NCI-H2081 treated with DMSO at 0.1 percent for 48 hours (cell line): ENCODE measurements at regions not wholly inside any gene's neighbourhood (a gene's known extent, or its start where the extent isn't known, plus 50 kb on each side); places are given as distances from the start of the nearest gene placed in this dataset.

Source experiments
- DNase-seq: peaks from one replicate; lab custom pipeline; 2025; lab: John Stamatoyannopoulos, UW

DNA sequence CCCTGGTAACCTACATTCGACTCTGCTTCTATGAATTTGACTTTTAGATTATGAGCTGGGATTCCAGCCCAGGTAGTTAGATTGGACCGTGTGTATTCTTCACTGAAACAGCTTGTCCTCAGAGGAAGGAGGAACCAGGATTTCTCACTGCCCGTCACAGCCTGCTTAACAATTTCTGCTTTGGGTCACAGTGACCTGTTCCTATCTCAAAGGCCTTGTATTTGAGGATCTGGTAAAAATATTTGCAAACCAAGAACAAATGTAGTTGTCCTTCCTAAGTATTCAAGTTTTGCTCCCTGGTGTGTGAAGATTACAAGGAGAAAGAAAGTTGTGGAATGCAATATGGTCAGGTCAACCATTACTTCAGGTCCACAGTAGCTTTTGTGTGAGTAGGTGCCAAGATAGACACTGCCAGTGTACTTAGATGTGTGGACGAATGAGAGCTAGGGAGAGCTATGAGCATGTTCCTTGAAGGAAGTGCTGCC, 55.1 kb downstream of the KIF4B start:
- no peak for DNase-seq

DNA sequence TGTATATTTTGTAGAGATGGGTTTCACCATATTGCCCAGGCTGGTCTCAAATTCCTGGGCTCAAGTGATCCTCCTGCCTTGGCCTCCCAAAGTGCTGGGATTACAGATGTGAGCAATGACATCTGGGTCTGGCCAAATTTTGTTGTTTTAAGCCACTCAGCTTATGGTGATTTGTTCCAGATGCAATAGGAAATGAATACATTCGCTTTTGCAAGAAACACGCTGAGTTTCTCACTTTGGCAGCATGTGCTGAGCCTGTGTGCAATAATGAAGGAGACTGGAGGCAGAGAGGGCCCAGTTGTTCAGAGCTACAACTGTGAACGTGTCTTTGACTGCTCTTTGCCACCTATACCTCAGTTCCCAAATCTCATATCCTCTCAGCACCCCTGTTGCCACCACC, 56.4 kb downstream of the KIF4B start:
- DNase-seq = no peak

DNA sequence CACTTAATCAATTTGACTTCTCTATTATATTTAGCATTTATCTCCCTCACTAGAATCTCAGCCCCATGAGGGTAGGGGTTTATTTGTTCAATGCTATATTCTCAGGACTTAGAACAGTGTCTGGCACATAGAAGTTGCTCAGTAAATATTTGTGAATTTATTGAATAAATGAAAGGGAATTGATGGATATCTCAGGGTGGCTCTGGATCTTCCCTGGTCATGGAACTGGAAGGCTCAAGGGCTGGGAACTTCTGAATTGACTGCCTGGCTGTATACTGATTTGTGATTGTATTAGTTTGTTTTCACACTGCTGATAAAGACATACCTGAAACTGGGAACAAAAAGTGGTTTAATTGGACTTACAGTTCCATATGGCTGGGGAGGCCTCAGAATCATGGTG, 57.2 kb downstream of the KIF4B start:
- no peak for DNase-seq

DNA sequence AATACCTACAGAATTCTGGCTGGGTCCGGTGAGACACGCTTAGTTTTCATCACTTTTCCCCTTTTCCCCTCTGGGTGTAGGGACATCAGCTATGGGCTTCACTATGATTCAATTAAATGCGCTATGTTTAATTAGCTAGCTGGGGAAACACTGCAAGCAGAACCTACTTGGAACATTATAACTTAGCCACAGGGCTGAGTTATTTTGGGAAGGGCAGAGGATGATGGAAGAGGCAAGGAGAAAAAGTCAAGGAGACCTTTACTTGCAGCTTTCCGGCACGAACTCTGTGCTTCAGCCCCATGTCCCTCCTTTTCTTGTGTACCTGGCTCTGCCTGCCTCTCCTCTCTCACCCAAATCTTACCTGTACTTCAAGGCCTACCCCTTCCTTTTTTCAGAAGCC, 62.8 kb downstream of the KIF4B start:
- no peak for DNase-seq

DNA sequence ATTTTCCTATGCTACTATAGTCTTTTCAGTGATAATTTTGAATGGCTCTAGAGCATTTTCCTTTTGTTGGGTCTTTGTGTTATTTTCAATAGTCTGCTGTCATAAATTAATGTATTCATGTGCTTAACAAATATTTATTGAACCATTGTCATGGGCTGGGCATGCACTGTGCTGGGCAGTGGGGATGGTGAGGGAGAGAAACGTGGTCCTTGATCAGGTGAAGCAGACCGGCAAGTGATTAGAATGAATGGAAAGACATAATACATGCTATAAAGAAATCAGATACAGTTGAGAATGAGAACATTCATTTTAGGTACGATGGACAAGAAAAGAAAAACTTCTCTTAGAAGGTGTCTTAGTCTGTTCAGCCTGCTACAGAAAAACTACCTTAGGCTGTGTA, 66.1 kb downstream of the KIF4B start:
- DNase-seq = no peak

DNA sequence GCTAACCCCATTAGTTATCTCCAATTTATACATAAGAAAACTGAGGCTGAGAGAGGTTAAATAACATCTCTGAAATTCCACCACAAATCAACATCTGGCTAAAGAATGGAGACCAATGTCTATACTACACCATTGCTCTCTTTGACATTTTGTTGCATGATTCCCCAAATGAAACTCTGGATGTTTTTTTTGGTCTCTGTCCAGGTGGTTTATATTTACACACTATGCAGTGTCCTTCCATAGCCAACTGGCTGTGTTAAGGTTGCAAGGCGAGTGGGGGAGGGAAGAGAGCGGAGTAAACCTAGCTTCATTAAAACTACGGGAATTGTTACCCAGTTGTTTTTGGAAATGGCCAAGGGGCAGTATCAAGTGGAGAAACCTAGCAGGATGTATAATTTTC, 67.2 kb downstream of the KIF4B start:
- DNase-seq = no peak

DNA sequence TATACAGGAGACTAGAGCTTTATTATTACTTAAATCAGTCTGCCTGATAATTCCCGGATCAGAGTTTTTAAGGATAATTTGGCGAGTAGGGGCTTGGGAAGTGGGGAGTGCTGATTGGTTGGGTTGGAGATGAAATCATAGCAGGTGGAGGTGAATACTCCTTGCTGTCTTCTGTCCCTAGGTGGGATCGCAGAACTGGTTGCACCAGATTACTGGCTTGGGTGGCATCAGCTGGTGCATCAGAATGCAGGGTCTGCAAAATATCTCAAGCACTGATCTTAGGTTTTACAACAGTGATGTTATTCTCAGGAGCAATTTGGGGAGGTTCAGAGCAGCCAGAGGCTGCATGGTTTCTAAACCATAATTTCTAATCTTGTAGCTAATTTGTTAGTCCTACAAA, 68.1 kb downstream of the KIF4B start:
- no peak for DNase-seq

DNA sequence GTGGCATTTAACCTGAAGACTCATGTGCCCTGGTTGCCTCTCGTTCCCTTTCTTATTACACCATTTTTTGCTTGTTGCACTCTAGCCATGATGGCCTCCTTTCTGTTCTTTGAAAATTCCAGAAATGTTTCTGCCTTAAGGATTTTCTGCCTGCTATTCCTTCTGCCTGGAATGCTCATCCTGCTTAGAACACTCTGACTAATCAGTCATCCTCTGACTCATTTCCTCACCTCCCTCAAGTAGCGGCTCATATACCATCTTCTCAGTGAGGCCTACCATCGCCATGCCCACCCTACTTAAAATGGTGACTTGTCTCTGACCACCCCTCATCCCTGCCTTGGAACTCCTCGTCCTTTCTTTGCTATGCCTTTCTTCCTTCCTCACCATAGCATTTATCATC, 68.8 kb downstream of the KIF4B start:
- no peak for DNase-seq

DNA sequence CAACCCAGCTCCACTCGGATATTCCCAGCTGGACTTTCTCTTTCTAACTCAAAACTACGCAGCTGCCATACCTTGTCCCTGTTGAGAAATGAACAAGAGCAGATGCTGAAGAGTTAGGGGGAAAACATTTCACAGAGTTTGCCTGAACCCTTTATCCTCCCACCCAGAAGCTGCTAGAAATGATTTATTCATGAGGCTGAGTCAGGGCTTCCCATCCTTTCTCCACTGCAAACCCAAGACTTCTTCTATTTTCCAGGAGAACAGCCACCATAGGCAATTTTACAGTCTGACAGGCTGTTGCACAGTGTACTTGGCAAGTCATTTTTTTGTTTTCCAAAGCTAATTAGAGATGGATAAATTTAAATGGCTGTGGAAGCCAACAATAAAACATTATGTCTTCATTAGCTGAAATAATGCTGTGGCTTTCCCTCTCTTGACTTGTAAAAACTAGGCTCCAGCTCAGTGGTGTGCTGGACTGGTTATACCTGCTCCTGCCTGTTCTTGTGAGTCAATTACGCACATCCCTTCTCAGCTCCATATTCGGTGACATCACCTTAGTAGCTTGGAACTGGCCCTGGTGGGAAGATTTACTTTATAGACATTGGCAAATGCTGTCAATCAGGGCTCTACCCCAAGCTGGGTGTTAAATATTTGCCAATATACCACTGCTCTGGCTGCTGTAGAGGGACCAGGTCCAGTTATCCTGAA, 71.9 kb downstream of the KIF4B start:
- no peak for DNase-seq

DNA sequence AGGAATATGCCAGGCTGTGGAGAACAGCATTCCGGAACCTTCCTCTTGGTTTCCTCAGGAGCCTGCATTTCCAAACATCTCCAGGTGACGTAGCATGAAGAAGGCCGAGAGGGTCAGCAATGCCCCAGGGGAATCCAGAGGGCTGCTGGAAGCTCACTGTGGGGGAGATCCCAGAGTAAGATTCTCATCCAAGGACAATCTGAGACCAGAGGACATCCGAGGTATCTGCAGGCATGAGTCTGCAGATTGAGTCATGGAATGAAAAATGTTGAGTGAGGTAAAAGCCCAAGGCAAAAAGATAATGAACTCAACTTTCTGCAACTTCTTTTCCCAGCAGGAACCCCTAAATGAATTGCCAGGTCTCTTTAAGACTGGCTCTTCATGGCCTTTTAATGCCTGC, 73.5 kb downstream of the KIF4B start:
- DNase-seq = no peak

DNA sequence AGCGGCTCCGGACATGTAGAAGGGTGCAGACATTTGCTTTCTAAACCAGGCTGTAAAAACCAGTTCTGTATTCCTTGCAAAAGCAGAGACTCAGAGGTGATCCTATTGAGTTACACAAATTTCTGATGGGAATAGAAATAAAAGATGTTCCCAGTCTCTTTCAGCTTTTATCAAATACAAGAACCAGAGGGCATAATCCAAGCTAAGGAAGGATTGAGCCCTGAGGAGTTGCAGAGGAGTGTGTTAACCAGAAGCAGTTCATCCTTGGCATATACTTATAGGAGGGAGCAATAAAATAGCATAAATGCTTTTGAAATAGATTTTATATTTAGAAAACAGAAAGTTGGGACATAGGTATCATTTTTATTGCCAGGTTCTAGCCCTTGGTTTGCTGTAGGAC, 75.3 kb downstream of the KIF4B start:
- no peak for DNase-seq

DNA sequence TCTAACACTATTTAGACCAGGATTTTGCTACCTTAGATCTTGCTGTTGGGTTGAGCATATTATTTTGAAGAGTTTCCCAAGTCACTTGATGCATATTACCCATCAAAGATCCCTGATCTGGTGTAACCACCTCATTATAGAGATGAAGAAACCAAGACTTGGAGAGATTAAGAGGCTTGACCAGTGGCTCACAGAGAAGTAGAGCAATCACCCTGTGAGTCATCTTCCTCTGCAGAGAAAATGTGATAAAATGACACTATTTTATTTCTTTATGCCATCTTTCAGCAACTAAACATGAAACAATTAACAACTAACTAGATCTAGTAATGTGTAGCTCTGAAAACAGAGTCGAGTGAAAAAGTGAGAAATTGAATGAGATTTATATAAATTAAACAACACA, 76.1 kb downstream of the KIF4B start:
- no peak for DNase-seq

DNA sequence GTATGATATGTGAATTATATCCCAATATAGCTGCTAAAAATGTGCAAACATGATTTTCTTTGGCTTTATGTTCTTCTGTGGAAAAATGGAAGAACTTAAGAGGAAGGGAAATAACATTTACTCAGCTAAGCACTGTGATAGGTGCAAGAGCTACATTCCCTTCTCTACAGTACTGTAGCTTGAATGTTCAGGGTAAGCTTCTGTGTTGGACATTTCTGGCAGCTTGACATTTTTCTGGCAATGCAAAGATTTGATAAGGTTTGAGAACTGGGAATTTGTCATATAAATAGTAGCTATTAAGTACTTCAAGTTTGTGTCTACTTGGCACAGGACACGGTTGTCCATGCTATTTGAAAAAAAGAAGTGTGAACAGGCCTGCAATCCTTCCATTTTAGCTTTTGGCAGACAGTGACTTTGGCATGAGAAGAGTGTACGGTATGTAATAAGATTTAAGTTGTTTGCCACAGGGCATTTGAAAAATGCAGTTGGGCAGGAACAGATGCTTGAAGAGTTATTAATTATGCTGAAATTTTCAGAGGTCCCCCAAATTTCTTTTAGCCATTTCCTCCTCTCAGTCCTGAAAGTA, 77.6 kb downstream of the KIF4B start:
- DNase-seq = no peak

DNA sequence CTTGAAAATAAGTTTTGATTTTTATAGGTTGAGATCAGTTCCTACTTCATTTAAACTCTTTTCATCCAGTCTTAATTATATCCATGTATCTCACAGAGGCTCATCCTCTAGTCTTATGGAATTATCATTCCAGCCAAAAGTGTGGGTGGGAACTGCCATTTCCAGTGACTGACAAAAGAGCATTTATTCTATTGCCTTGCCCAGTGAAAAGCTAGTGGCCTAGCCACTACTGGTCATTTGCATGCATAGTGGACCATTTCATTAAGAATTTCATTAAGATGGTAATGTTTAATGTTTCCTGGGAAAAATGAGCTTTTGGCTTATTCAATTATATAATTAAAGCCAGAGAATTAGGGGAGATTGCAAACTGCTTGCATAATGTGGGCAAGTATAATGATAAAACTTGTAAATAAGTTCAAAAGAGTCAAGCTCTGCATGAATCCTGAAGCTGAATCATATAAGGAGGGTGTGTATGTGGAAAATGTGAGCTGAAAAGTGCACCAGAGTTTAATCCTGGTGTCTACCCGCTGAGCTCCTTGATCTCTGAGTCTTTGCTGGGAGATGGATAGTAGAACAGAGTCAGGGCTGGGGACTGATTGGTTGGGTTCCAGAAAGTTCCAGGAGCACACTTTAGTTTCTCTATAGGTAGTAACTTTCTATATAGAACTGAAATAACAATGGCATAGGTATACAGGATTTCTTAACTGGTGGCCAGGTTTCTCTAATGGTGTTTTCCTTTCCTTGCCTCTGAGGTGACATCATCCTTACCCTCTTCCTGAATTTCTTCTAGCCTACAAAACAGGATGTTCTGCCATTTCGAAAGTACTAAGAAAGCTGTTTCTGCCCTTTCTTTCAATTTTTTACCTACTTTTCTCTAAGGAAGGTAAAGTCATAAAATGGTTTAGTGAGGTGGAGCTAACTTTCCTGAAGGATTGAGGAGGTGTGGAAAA, 78.5 kb downstream of the KIF4B start:
- DNase-seq = no peak

DNA sequence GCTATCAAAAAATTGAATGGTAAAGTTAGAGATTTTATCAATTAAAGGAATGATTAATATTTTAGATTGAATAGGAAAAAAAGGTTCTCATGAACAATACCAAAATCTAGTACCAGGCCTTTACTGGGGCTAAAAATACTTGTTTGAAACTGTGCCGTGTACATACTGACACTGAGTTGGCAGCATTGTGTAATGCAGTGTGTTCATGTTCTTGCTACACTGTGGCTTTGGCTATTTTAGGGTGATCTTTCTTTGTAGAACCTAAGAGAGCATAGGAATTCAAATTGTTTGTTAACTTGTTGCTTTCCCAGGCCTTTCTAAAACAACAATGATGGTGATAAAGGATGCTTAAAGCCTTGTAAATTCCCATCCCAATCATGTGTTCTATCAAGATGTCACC, 80.9 kb downstream of the KIF4B start:
- DNase-seq = no peak

DNA sequence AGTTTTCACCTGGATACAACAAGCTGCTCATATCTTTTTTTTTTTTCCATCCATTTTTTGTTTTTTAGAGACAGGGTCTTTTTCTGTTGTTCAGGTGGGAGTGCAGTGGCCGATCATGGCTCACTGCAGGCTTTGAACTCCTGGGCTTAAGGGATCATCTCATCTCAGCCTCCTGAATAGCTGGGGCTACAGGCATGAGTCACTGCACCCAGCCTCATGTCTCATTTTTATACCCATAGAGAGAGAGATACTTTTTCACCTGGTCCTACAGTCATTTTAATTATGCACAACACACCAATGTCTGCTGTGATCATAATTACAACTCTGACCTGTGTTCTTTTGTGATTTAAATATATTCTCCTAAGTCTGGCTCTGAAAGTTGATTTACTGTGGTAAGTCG, 84.4 kb downstream of the KIF4B start:
- no peak for DNase-seq

DNA sequence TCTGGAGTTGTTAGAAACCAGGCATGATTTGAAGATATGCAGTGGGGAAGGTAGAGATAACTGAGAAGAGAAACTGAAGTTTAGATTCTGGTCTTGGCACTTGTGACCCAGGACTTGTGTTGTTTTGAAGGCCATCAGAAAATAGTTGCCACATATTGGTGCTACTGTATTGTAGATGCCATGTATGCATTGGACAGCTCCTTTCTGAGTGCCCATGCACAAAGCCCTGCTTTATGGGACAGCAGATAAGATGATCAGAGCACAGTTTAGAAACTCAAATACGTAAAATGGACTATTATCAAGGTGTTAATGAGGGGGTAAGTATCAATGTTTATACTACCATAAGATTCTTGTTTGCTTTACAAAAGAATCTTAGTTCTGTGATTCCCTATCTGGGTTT, 84.9 kb downstream of the KIF4B start:
- no peak for DNase-seq

DNA sequence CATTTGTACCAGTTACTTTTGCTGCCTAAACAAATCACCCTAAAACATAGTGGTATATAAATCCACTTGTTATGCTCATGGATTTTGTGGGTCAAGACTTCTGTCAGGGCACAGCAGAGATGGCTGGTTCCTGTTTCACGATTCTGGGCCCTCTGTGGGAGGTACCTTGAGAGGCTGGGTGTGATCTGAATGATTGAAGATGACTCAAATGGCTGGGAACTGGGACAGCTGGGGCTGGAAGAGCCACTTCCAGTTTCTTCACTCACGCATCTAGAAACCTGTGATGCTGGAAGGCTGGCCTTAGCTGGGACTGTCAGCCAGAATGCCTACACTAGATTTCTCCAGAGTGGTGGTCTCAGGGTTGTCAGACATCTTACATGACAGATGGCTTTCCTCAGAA, 88.1 kb downstream of the KIF4B start:
- DNase-seq = no peak

DNA sequence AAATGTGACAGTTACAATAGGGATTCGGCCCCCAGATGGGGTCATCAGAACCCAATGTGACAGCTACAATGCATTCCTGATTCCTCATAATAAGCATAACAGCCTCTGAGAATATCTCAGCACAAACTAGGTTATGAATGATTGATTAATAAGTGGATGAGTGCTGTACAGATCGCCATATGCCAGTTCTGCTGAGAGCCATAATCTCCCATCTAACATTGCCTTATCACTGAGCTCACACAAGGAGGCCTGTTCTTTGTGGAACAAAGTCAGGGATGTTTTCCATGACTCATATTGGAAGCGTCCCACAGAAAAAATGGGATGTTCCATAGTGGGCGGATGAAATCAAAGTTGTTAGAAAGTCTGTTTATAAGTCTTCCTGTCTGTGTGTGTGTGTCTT, 89.6 kb downstream of the KIF4B start:
- no peak for DNase-seq

DNA sequence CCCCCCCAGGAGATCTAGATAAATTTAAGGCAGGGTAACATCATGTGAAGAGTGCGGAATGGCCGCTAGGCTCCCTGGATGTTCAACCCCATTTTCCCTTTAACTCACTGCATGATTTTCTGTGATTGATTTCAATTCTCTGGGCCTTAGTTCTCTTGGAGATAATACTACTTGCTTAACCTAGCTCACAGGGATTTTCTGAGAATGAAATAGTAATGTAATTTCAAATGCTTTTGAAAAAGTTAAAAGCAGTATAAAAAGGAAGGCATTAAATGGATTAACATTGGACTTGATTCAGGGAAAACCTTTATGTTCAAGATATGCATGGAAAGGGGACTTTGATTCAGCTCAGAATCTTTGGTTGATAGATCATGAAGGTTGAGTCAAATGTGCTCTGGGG, 90.9 kb downstream of the KIF4B start:
- no peak for DNase-seq

DNA sequence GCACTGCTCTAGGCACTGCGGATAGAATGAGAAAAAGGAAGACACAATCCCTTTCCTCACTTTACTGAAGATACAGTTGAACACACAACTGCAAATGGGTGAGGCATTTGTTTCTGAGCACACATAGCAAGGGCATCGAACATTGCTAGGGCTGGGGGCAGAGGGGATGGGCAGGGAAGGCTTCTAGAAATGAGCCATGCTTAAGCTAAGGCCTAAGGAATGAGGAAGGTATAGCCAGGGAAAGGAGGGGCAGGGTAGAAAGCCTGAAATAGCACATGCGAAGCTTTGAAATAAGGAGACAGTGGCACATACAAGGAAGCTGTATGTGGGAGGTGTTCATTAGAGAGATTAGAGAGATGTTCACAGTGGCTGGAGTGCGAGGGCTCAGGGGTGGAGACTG, 92.7 kb downstream of the KIF4B start:
- no peak for DNase-seq

DNA sequence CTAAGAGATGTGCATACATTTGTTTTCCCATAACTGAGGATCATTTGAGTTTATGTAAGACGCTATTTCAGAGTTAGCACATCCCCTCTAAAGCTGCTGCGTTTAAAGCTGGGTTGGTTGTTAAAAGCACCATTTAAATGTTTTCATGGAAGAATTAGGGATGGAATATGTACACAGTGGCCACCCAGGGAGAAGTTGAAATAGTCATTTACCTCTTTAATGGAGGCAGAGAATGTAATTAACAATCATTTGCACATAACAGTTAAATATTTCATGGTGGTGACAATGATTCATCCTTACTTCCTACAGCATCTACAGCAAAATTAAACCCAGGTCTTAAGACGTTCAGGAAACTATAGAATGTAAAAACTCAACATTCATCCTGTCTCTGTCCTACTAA, 100.3 kb downstream of the KIF4B start:
- no peak for DNase-seq

DNA sequence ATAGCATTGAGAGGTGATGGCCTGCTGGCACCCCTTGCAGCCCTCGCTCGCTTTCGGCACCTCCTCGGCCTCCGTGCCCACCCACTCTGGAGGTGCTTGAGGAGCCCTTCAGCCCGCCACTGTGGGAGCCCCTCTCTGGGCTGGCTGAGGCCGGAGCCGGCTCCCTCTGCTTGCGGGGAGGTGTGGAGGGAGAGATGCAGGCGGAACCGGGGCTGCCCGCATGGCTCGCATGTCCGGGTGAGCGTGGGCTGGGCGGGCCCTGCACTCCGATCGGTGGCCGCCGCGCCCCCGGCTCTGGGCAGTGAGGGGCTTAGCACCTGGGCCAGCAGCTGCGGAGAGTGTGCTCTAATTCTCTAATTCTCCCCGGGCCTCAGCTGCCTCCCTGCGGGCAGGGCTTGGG, 101.1 kb downstream of the KIF4B start:
- DNase-seq = no peak
